NCI-H446 (cell line): ENCODE measurements at regions not wholly inside any gene's neighbourhood (a gene's known extent, or its start where the extent isn't known, plus 50 kb on each side); places are given as distances from the start of the nearest gene placed in this dataset.

Experiments
- DNase-seq, 2 experiments: peaks; one replicate each; lab custom pipeline; 2025; lab: John Stamatoyannopoulos, UW

DNA sequence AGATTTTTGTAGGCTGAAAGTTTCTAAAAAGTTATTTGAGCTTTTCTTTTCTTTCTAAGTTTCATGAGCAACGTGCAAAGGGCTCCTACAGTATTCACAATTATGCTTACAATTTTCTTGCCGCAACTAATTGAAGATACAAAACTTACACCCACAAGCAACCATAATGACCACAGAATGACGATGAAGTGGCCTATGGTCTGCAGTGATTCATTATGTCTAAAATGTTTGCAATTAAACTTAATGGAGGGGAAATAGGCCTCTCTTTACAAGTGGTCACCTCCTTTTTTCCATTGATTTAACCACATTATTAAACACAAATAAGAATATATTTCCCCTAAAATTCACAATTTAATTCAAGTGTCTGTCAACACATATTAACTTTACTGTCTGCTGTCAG lies 732.6 kb upstream of the FLRT2 start:
- no peak for DNase-seq

DNA sequence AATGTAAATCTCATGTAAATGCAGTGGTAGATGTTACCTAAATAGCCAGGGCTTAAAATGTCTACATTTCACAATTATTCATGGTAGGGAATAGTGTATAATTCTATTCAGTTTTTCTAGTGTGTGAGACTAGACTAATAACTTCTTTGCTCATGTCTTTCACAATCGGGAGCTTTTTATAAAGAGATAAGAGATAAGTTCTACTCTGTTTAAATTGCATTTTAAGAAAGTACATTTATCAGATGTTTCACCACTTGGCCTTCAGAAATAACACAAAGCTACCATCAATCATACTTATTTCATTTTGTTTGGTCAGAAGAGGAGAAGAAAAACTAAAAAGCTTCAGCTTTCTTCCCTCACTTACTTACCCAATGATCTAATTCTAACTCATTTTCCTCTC lies 725.5 kb upstream of the FLRT2 start:
- no peak for DNase-seq

DNA sequence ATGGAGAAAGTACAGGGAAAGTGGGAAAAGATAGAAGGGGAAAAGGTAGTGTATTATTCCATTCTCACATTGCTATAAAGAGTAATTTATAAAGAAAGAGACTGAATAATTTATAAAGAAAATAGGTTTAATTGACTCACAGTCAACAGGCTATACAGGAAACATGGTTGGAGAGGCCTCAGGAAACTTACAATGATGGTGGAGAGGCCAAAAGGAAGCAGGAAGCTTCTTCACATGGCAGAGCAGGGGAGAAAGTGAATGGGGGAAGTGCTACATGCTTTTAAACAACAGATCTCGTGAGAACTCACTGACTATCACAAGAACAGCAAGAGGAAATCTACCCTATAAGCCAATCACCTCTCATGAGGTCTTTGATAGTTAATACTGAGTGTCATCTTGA lies 725.0 kb upstream of the FLRT2 start:
- no peak for DNase-seq

GRCh38 chr14:84806181-84806580 lies 723.8 kb upstream of the FLRT2 start:
- DNase-seq: no peak

DNA sequence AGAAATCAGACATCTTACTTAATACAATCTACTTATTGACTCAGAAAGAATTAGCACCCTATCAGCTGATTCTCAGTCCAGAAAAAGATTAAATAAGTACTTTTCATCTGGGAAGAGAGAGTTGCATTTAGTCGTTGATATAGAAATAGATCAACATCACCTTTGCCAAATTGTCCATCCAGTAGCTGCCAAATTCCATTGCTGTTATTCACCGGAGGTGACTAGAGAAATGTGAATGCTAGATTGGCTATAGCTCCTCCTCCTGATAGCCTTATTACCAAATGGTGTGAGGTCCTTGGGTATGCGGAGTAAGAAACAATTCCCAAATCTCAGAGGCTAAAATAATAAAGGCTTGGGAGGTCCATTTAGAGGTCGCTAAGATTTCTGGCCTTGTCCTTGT lies 723.3 kb upstream of the FLRT2 start:
- DNase-seq: no peak

DNA sequence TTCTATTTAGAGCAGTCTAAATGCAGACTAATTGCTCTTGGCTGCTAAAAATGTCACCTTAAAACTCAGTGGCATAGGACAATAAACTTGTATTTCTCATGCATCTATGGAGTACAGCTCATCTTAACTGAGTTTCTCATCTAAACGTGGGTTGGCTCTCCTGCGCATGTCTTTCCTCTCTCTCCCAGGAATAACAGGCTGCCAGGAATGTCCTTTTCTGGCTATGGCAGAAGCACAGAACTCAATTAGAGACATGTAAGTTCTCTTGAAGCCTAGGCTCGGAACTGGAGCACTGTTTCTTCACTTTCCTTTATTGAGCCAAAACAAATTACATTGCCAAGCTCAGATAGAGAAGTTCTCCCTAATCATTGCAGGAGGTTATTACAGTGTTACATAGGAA lies 722.3 kb upstream of the FLRT2 start:
- no peak for DNase-seq

GRCh38 chr14:84809158-84809557 lies 720.8 kb upstream of the FLRT2 start:
- DNase-seq: no peak

DNA sequence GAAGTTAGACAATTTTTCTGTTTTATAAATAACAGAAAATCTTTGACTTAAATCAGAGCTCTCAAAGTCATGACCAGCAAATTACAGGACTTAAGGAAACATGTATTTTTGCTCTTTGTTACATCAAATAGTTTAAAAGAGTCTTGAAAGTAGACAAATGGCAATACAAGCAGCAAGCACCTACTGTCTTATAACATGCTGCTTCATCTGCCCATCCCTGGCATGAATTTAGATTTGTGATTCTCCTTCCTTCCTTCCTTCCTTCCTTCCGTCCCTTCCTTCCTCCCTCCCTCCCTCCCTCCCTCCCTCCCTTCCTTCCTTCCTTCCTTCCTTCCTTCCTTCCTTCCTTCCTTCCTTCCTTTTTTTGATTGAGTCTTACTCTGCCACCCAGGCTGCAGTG lies 715.6 kb upstream of the FLRT2 start:
- DNase-seq: no peak

- no peak for DNase-seq
Measured at GRCh38 chr14:84819528-84819927, 710.4 kb upstream of the FLRT2 start.

DNA sequence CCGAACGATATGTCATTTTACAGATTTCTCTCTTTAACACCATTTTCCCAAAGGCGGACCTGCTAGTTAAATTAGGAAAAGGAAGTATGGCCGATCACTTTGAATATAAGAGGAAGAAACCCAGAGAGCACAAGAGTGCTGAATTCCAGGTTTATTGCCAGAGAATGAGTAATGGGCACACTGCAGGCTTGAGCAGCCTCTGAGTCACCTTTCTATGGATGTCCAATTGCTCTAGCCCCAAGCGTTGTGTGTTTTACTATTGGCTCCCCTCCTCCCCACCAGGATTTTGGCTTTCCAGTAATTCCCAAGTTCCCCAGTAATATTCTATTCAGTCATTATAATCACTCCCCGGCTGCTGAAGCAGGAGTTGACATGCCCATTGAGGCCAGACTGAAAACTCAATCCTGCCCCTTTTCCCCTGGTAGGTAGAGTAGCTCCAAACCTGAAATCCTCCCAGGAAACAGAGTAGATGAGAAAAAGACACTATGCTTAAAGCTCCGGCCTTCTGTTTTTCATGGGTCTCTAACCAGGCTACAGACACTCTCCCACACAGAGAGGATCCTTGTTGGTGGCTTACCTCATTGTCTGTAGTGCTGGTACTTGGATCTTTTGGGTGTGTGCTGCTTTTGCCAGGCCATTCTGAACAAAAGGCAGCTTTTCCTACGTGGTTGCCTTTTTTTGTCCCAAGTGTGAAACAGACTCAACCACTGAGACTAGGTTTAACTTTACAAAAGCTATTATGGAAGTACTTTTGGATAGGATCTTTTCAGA lies 704.3 kb upstream of the FLRT2 start:
- DNase-seq: no peak

- no peak for DNase-seq
Measured at GRCh38 chr14:84826294-84826693, 703.6 kb upstream of the FLRT2 start.

DNA sequence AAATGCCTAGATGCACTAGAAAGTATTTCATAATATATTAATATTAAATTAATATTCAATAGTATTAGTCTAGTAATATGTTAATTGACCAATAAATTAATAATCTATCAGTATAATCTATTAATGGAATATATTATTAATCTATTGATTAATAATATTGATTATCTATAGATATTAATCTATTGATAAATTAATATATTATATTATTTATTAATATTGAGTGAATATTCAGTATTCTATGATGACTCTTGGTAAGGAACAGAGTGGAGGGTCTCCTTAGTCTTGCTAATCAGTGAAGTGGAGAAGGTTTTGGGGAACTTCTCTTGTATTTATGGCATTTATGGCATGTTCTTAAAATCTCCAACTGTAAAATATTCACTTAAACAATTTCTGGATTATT lies 679.3 kb upstream of the FLRT2 start:
- DNase-seq: no peak

GRCh38 chr14:84856751-84857534 lies 673.0 kb upstream of the FLRT2 start:
- no peak for DNase-seq

DNA sequence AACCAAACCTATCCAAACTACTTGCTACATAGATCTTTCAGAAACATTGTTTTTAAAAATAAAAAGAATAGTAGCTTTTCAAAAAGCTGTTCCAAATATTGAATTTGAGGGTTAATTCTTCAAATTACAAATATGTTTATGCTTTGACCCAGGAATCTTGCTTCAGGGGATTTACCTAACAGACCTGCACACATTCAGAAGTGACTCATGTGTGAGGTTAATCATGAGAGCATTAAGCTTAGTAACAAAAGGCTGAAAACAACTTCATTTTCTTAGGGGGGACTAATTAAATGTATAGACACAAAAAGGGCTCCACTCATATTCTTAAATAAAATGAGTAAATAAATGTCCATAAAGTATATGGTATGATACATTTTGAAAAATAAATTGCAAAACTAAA lies 672.4 kb upstream of the FLRT2 start:
- no peak for DNase-seq

GRCh38 chr14:84859116-84859515 lies 670.8 kb upstream of the FLRT2 start:
- no peak for DNase-seq

DNA sequence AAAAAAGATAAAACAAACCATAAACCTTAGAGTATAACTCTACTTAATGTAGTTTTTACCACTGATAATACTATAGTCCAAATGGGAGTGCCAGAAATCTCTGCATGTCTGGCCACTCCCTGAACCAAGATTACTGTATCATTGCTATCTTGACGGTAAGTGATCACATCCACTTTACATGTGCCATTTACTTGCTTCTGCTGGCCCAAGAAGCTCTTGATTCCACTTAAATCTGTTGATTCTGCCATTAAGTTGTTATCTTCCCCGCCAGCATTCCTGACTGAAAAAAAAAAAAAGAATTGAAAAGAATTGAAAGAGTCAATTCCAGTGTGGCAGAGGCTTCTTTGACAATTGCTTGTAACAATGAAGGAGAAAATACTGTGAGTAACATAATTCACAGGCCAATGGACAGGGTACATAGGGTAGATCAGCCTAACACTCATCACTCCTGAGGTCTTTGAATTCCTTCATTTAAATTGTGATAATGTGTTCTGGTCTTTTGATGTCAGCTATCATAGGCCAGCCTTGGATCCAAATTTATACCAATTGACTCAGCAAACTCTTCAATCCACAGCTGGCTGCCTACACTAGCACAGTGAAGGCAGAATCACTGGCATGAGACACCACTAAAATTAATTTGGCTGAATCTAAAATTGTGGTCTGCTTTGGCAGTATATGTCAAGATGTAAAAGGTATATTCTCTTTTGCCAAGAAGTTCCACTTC lies 665.2 kb upstream of the FLRT2 start:
- no peak for DNase-seq

DNA sequence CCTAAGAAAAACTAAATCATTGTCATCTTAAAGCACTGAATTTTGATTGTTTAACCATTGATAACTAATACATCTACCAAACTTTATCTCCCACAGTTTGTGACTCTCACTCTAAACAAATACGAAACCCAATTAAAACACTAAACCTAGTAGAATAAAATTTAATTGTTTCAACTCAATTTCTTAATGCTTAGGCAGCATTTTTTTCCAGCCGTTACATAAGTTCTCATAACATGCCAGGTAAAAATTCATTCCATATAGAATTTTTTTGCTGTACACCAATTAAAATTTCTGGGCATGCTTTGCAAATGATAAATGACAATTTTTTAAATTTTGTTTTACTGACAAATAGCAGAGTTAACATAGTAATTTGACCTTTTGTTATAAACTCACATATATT lies 658.2 kb upstream of the FLRT2 start:
- no peak for DNase-seq

DNA sequence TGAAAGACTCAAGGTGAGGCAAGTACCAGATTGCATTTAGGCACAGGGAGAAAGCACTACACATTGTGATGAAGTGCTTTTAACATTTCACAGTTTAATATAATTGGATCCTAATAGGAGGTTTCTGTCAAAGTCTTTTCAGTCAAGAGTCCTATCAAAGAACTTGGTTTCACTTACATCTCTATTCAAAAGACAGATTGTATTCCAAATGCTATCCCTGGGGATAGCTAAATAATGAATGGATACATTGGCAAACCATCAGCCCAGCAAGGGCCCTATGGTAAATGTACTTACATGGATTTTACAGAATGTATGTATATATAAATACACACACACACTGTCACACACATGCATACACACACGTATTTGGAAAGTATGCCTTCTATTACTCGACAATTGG lies 655.5 kb upstream of the FLRT2 start:
- DNase-seq: no peak

DNA sequence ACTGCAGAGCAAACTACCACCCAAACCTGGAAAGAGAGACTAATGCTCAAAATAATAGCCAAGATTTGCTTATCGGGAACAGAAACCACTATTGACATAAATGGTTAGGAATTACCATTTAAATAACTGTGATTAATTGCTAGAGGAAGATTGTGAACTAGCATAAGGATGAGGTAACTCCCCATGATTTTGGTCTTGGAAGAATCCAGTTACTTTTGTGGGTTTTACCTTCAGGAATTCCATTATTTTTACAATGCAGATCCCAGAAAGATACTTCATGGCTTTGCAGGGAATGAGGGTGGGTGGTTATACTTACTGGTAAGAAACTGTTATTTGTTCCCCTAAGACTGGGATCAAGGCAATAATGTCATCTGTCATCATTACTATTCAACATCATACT lies 652.9 kb upstream of the FLRT2 start:
- DNase-seq: no peak

DNA sequence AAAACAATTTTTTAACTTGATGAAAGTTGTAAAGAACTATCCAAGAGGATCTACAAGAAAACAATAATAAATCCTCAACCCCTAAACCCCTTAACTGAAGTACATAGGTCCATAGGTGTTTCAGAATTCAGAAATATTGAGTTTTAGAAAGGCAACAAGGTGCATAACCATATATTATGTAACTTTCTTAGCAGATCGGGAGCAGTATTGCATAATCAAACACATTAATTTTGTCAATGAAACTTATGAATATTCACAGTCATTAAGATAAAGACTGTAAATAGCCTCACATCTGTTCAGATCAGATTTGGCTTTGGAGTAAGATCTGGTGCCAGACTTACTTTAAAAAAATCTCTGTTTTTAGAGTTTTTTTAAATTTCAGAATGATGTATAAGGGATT lies 647.1 kb upstream of the FLRT2 start:
- no peak for DNase-seq

- DNase-seq: no peak
Measured at GRCh38 chr14:84885061-84885460, 644.9 kb upstream of the FLRT2 start.

- no peak for DNase-seq
Measured at GRCh38 chr14:84891404-84891803, 638.5 kb upstream of the FLRT2 start.

- no peak for DNase-seq
Measured at GRCh38 chr14:84894254-84894653, 635.7 kb upstream of the FLRT2 start.
